Activated T-cell treated with anti-CD3 and anti-CD28 coated beads, Interleukin-2, amount 50 U/mL, for 72 hours (primary cell): ENCODE measurements at regions not wholly inside any gene's neighbourhood (a gene's known extent, or its start where the extent isn't known, plus 50 kb on each side); places are given as distances from the start of the nearest gene placed in this dataset.

Experiments used
- ATAC-seq, 2 donors: fragments of 150-1000 bp; cut with Tn5 transposase; replicated peaks in 1 of 2; 2 replicates each; pipeline ENCODE4 v1.10.0; 2021; ENCODE audit warnings: moderate library complexity in 2 of 2, mild to moderate bottlenecking in 1 of 2
- DNase-seq, 2 donors: peaks; one replicate each; pipeline ENCODE4 v3.0.0; 2021 to 2022; ENCODE audit warnings: mixed read lengths in 1 of 2
- H3K27ac Mint-ChIP-seq: one replicate; pipeline ENCODE4 v1.8.0; 2022; ENCODE audit warnings: mild to moderate bottlenecking, moderate library complexity, mixed read lengths
- H3K27me3 Mint-ChIP-seq: one replicate; pipeline ENCODE4 v1.8.0; 2022; ENCODE audit warnings: low read depth, mixed read lengths
- H3K36me3 Mint-ChIP-seq, 2 donors: one replicate each; pipeline ENCODE4 v1.8.0; 2022; ENCODE audit warnings: mixed read lengths in 2 of 2, mild to moderate bottlenecking in 1 of 2; ENCODE audit not compliant: insufficient read depth in 2 of 2
- H3K4me1 Mint-ChIP-seq: one replicate; pipeline ENCODE4 v1.8.0; 2022; ENCODE audit warnings: low read depth, mixed read lengths
- H3K4me3 Mint-ChIP-seq, 2 donors: one replicate each; pipeline ENCODE4 v1.8.0; 2022; ENCODE audit warnings: mild to moderate bottlenecking in 2 of 2, mixed read lengths in 2 of 2, moderate library complexity in 2 of 2
- H3K9me3 Mint-ChIP-seq, 2 donors: one replicate each; pipeline ENCODE4 v1.8.0; 2022; ENCODE audit warnings: mixed read lengths in 2 of 2

- no peaks in the 10 kb centered on the region for H3K4me1 Mint-ChIP-seq
- H3K36me3 Mint-ChIP-seq: no peaks in the 10 kb centered on the region
- H3K27ac Mint-ChIP-seq: no peak overlapping the region
- no peaks in the 10 kb centered on the region for H3K27me3 Mint-ChIP-seq
- ATAC-seq (no peak), DNase-seq (no peak)
- H3K9me3 Mint-ChIP-seq: peaks cover 3 to 9% of the 10 kb centered on the region in 2 donors
- H3K4me3 Mint-ChIP-seq: no peak overlapping the region
Observed at GRCh38 chr4:173860094-173860493, 330.1 kb upstream of the HAND2 start.

- ATAC-seq: no peak
- Mint-ChIP-seq H3K36me3 (no peaks in the 10 kb centered on the region), H3K9me3 (peaks cover 3 to 6% of the 10 kb centered on the region in 2 donors), H3K4me1 (no peaks in the 10 kb centered on the region), H3K27me3 (no peaks in the 10 kb centered on the region), H3K27ac (no peak overlapping the region), H3K4me3 (no peak overlapping the region)
- DNase-seq: no peak
Observed at GRCh38 chr4:173859091-173859713, 329.2 kb upstream of the HAND2 start.

GRCh38 chr4:173858471-173858870 lies 328.4 kb upstream of the HAND2 start:
- no peaks in the 10 kb centered on the region for H3K36me3 Mint-ChIP-seq
- no peak overlapping the region for H3K4me3 Mint-ChIP-seq
- DNase-seq (no peak), ATAC-seq (no peak)
- H3K27ac Mint-ChIP-seq: no peak overlapping the region
- H3K27me3 Mint-ChIP-seq: no peaks in the 10 kb centered on the region
- peaks cover 0 to 5% of the 10 kb centered on the region in 2 donors for H3K9me3 Mint-ChIP-seq
- H3K4me1 Mint-ChIP-seq: no peaks in the 10 kb centered on the region

- no peaks in the 10 kb centered on the region for H3K27me3 Mint-ChIP-seq
- H3K9me3 Mint-ChIP-seq: peaks cover 0 to 5% of the 10 kb centered on the region in 2 donors
- no peak overlapping the region for H3K27ac Mint-ChIP-seq
- ATAC-seq: no peak
- H3K36me3 Mint-ChIP-seq: no peaks in the 10 kb centered on the region
- DNase-seq: no peak
- no peak overlapping the region for H3K4me3 Mint-ChIP-seq
- no peaks in the 10 kb centered on the region for H3K4me1 Mint-ChIP-seq
Observed at GRCh38 chr4:173857828-173858227, 327.8 kb upstream of the HAND2 start.

- no peak for ATAC-seq
- DNase-seq: no peak
- Mint-ChIP-seq H3K36me3 (no peaks in the 10 kb centered on the region), H3K9me3 (peaks cover 0 to 2% of the 10 kb centered on the region in 2 donors), H3K27ac (no peak overlapping the region), H3K4me3 (no peak overlapping the region), H3K27me3 (no peaks in the 10 kb centered on the region), H3K4me1 (no peaks in the 10 kb centered on the region)
Observed at GRCh38 chr4:173855015-173855414, 325.0 kb upstream of the HAND2 start.

GRCh38 chr4:173852775-173853174 lies 322.7 kb upstream of the HAND2 start:
- DNase-seq (no peak), ATAC-seq (no peak)
- H3K9me3 Mint-ChIP-seq: peaks cover 2% of the 10 kb centered on the region in 2 donors
- no peaks in the 10 kb centered on the region for H3K36me3 Mint-ChIP-seq
- no peak overlapping the region for H3K27ac Mint-ChIP-seq
- no peaks in the 10 kb centered on the region for H3K4me1 Mint-ChIP-seq
- no peaks in the 10 kb centered on the region for H3K27me3 Mint-ChIP-seq
- no peak overlapping the region for H3K4me3 Mint-ChIP-seq

GRCh38 chr4:173845580-173845979 lies 315.6 kb upstream of the HAND2 start:
- H3K4me1 Mint-ChIP-seq: no peaks in the 10 kb centered on the region
- no peak overlapping the region for H3K4me3 Mint-ChIP-seq
- H3K9me3 Mint-ChIP-seq: peaks cover 6 to 12% of the 10 kb centered on the region in 2 donors
- peaks cover 2 to 3% of the 10 kb centered on the region in 2 donors for H3K36me3 Mint-ChIP-seq
- no peaks in the 10 kb centered on the region for H3K27me3 Mint-ChIP-seq
- H3K27ac Mint-ChIP-seq: no peak overlapping the region
- DNase-seq (no peak), ATAC-seq (no peak)

GRCh38 chr4:173839865-173840264 lies 309.8 kb upstream of the HAND2 start:
- H3K4me3 Mint-ChIP-seq: no peak overlapping the region
- DNase-seq: no peak
- no peaks in the 10 kb centered on the region for H3K4me1 Mint-ChIP-seq
- peaks cover 2 to 3% of the 10 kb centered on the region in 2 donors for H3K36me3 Mint-ChIP-seq
- H3K27me3 Mint-ChIP-seq: no peaks in the 10 kb centered on the region
- ATAC-seq: no peak
- peaks cover 4 to 8% of the 10 kb centered on the region in 2 donors for H3K9me3 Mint-ChIP-seq
- H3K27ac Mint-ChIP-seq: no peak overlapping the region

GRCh38 chr4:173837517-173837916 lies 307.5 kb upstream of the HAND2 start:
- H3K9me3 Mint-ChIP-seq: peaks cover 1 to 2% of the 10 kb centered on the region in 2 donors
- no peaks in the 10 kb centered on the region for H3K27me3 Mint-ChIP-seq
- no peak for DNase-seq
- no peaks in the 10 kb centered on the region for H3K4me1 Mint-ChIP-seq
- H3K36me3 Mint-ChIP-seq: peaks cover under 1 to 2% of the 10 kb centered on the region in 2 donors
- no peak overlapping the region for H3K27ac Mint-ChIP-seq
- no peak for ATAC-seq
- H3K4me3 Mint-ChIP-seq: no peak overlapping the region

GRCh38 chr4:173835903-173836302 lies 305.9 kb upstream of the HAND2 start:
- no peaks in the 10 kb centered on the region for H3K4me1 Mint-ChIP-seq
- no peak for DNase-seq

GRCh38 chr4:173834151-173834550 lies 304.1 kb upstream of the HAND2 start:
- Mint-ChIP-seq H3K4me3 (no peak overlapping the region), H3K9me3 (no peaks in the 10 kb centered on the region), H3K36me3 (no peaks in the 10 kb centered on the region), H3K27ac (no peak overlapping the region), H3K27me3 (no peaks in the 10 kb centered on the region), H3K4me1 (no peaks in the 10 kb centered on the region)
- ATAC-seq (no peak), DNase-seq (no peak)

More at GRCh38 chr4:173835903-173836302, 305.9 kb upstream of the HAND2 start:
- Mint-ChIP-seq H3K27ac (no peak overlapping the region), H3K36me3 (no peaks in the 10 kb centered on the region), H3K9me3 (no peaks in the 10 kb centered on the region), H3K27me3 (no peaks in the 10 kb centered on the region), H3K4me3 (no peak overlapping the region)
- ATAC-seq: no peak

GRCh38 chr4:173829565-173829964 lies 299.5 kb upstream of the HAND2 start:
- H3K9me3 Mint-ChIP-seq: no peaks in the 10 kb centered on the region
- H3K27ac Mint-ChIP-seq: no peak overlapping the region
- H3K36me3 Mint-ChIP-seq: no peaks in the 10 kb centered on the region
- DNase-seq: no peak
- ATAC-seq: no peak
- H3K27me3 Mint-ChIP-seq: no peaks in the 10 kb centered on the region
- H3K4me1 Mint-ChIP-seq: no peaks in the 10 kb centered on the region
- H3K4me3 Mint-ChIP-seq: no peak overlapping the region

- no peaks in the 10 kb centered on the region for H3K4me1 Mint-ChIP-seq
- H3K9me3 Mint-ChIP-seq: no peaks in the 10 kb centered on the region
- H3K27ac Mint-ChIP-seq: no peak overlapping the region
- H3K36me3 Mint-ChIP-seq: no peaks in the 10 kb centered on the region
- no peaks in the 10 kb centered on the region for H3K27me3 Mint-ChIP-seq
- DNase-seq (no peak), ATAC-seq (no peak)
- no peak overlapping the region for H3K4me3 Mint-ChIP-seq
Observed at GRCh38 chr4:173827707-173828106, 297.7 kb upstream of the HAND2 start.

GRCh38 chr4:173821876-173822275 lies 291.8 kb upstream of the HAND2 start:
- H3K27ac Mint-ChIP-seq: no peak overlapping the region
- H3K4me1 Mint-ChIP-seq: no peaks in the 10 kb centered on the region
- H3K4me3 Mint-ChIP-seq: no peak overlapping the region
- no peaks in the 10 kb centered on the region for H3K27me3 Mint-ChIP-seq
- DNase-seq (no peak), ATAC-seq (no peak)
- no peaks in the 10 kb centered on the region for H3K36me3 Mint-ChIP-seq
- H3K9me3 Mint-ChIP-seq: no peaks in the 10 kb centered on the region
